ENCODE measurements at regions not wholly inside any gene's neighbourhood (a gene's known extent, or its start where the extent isn't known, plus 50 kb on each side); places are given as distances from the start of the nearest gene placed in this dataset.

DNA sequence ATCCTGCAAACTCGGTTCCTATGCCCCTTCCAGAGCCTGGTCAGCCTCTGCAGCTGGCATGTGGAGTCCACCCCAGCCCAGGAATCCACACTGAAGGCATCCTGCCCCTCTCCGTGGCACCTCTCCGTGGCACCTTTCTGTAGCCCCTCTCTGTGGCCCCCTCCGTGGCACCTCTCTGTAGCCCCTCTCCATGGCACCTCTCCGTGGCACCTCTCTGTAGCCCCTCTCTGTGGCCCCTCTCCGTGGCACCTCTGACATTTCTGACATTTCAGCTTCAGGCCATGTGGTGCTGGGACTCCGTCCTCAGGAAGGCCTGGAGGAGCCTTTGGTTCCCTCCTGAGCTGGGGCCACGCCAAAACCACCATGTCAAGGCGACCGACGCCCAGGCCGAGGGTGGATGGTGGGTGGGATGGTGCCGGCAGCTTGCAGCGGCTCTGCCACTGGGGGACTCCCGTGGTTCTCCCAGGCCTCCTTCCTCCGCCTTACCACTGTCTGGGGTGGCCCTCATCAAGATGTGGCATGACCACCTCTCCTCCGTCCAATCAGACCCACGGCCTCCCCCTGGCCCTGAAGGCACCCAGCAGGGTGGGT, 1518.5 kb downstream of the BRD1 start:
- TF ChIP-seq, protein P1, sequence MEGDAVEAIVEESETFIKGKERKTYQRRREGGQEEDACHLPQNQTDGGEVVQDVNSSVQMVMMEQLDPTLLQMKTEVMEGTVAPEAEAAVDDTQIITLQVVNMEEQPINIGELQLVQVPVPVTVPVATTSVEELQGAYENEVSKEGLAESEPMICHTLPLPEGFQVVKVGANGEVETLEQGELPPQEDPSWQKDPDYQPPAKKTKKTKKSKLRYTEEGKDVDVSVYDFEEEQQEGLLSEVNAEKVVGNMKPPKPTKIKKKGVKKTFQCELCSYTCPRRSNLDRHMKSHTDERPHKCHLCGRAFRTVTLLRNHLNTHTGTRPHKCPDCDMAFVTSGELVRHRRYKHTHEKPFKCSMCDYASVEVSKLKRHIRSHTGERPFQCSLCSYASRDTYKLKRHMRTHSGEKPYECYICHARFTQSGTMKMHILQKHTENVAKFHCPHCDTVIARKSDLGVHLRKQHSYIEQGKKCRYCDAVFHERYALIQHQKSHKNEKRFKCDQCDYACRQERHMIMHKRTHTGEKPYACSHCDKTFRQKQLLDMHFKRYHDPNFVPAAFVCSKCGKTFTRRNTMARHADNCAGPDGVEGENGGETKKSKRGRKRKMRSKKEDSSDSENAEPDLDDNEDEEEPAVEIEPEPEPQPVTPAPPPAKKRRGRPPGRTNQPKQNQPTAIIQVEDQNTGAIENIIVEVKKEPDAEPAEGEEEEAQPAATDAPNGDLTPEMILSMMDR (conservative IDR thresholded peaks at IDR 0.05; ENCODE audit: low read length): no peak
- TF ChIP-seq EZH2phosphoT487 (IDR thresholded peaks at IDR 0.05; ENCODE audit: borderline replicate concordance): no peak
